HepG2 (cell line): ENCODE measurements at regions not wholly inside any gene's neighbourhood (a gene's known extent, or its start where the extent isn't known, plus 50 kb on each side); places are given as distances from the start of the nearest gene placed in this dataset.

Experiments used
- ATAC-seq: fragments of 200-7000 bp; cut with Tn5 transposase; 3 replicates; pipeline ENCODE4 v1.9.1; 2020; ENCODE audit warnings: mild to moderate bottlenecking, moderate library complexity
- BruUV-seq: library from RNA; stranded (reverse); fragments of 400-500 nt; replicated peaks from 2 replicates; lab custom pipeline; 2021; lab: Mats Ljungman, UMichigan
- CTCF ChIA-PET: fragments of 300-600 bp; formaldehyde crosslinking; extraction: SDS; loops from one replicate; lab custom pipeline; 2021; ENCODE audit warnings: low total read pairs, inconsistent platforms, low intra/inter-chr PET ratio; lab: Yijun Ruan, JAX
- POLR2A ChIA-PET: fragments of 350-600 bp; sonication (Branson Sonifier 250); formaldehyde crosslinking; loops from one replicate; lab custom pipeline; 2020; ENCODE audit warnings: antibody characterized with exemption, inconsistent platforms; lab: Yijun Ruan, JAX
- DNase-seq: peaks from one replicate; pipeline ENCODE4 v3.0.0-alpha.2; 2015; ENCODE audit warnings: low spot score
- FAIRE-seq: peaks from 3 replicates; lab custom pipeline; 2011; peaks lifted over from hg19 to GRCh38; lab: Jason Lieb, UNC
- H2AFZ ChIP-seq: one replicate; pipeline ENCODE4 v1.6.1; 2011; ENCODE audit warnings: low read length, inconsistent platforms
- H3K27ac ChIP-seq: fragments of 300-600 bp; 3 replicates; pipeline ENCODE4 v1.8.0; 2011; ENCODE audit warnings: mixed run types, mild to moderate bottlenecking, mixed read lengths, low read length, inconsistent platforms; ENCODE audit not compliant: insufficient read depth; ENCODE audit errors: extremely low read length
- H3K27me3 ChIP-seq, 2 experiments: fragments of 200-600 bp in 1 of 2; 2 replicates in 1 of 2; 3 replicates in 1 of 2; pipeline versions ENCODE4 v1.6.0 to v1.8.0; 2011; ENCODE audit warnings: low read length in 2 of 2, mild to moderate bottlenecking in 2 of 2, moderate library complexity in 2 of 2, inconsistent platforms in 1 of 2; ENCODE audit not compliant: insufficient read depth in 2 of 2, control insufficient read depth in 1 of 2
- H3K36me3 ChIP-seq, 2 experiments: fragments of 200-600 bp in 1 of 2; replicated peaks in 1 of 2; 2 replicates in 1 of 2; 3 replicates in 1 of 2; pipeline versions ENCODE4 v1.5.1 to v1.8.0; 2011; ENCODE audit warnings: low read length in 2 of 2, inconsistent platforms in 1 of 2; ENCODE audit not compliant: insufficient read depth in 2 of 2, control insufficient read depth in 1 of 2
- H3K4me1 ChIP-seq: 2 replicates; pipeline ENCODE4 v1.5.1; 2012; ENCODE audit warnings: low read length, inconsistent platforms; ENCODE audit not compliant: insufficient read depth
- H3K4me2 ChIP-seq: 2 replicates; pipeline ENCODE4 v1.6.0; 2011; ENCODE audit warnings: low read depth, low read length, inconsistent platforms
- H3K4me3 ChIP-seq, 3 experiments: fragments of 200-600 bp in 1 of 3; sonication (generic), shearing (Covaris generic) in 1 of 3; replicated peaks in 1 of 3; 2 replicates each; pipeline ENCODE4 v1.5.1; 2011 to 2016; ENCODE audit warnings: low read length in 3 of 3, inconsistent platforms in 2 of 3, low read depth in 2 of 3, mild to moderate bottlenecking in 2 of 3, control low read depth in 1 of 3, mixed read lengths in 1 of 3; ENCODE audit not compliant: insufficient read depth in 1 of 3
- H3K79me2 ChIP-seq: one replicate; pipeline ENCODE4 v1.6.1; 2011; ENCODE audit warnings: low read length, inconsistent platforms; ENCODE audit not compliant: insufficient read depth
- H3K9ac ChIP-seq: 2 replicates; pipeline ENCODE4 v1.6.0; 2011; ENCODE audit warnings: mild to moderate bottlenecking, low read depth, low read length, inconsistent platforms; ENCODE audit not compliant: insufficient read depth
- H3K9me3 ChIP-seq: 2 replicates; pipeline ENCODE4 v1.5.1; 2012; ENCODE audit warnings: mild to moderate bottlenecking, low read length
- H4K20me1 ChIP-seq: 2 replicates; pipeline ENCODE4 v1.6.0; 2011; ENCODE audit warnings: inconsistent platforms, mild to moderate bottlenecking, low read length, moderate library complexity; ENCODE audit not compliant: insufficient read depth
- FOXA1 ChIP-seq, 2 experiments: fragments of 450-650 bp in 1 of 2; sonication (generic) in 1 of 2; formaldehyde crosslinking in 1 of 2; IDR thresholded peaks; 2 replicates each; pipeline versions ENCODE4 v1.4.0 to v1.6.1; 2016 to 2020; ENCODE audit warnings: missing genetic modification reagents in 1 of 2
- FOXP4 ChIP-seq: sonication (generic); formaldehyde crosslinking; IDR thresholded peaks from 2 replicates; pipeline ENCODE4 v1.4.0; 2020; ENCODE audit warnings: missing genetic modification reagents
- HDAC2 ChIP-seq: sonication (generic); formaldehyde crosslinking; IDR thresholded peaks from 2 replicates; pipeline ENCODE4 v1.4.0; 2020; ENCODE audit warnings: missing genetic modification reagents
- HNF4A ChIP-seq: sonication (generic); formaldehyde crosslinking; IDR thresholded peaks from 2 replicates; pipeline ENCODE4 v1.4.0; 2020; ENCODE audit warnings: missing genetic modification reagents
- MATR3 ChIP-seq: sonication (generic); formaldehyde crosslinking; IDR thresholded peaks from 2 replicates; pipeline ENCODE4 v1.4.0; 2020; ENCODE audit warnings: missing genetic modification reagents
- MBD4 ChIP-seq: IDR thresholded peaks from 2 replicates; pipeline ENCODE4 v1.6.1; 2012; ENCODE audit warnings: low read length, inconsistent platforms, borderline replicate concordance
- PAXIP1 ChIP-seq: sonication (generic); formaldehyde crosslinking; conservative IDR thresholded peaks from 2 replicates; pipeline ENCODE4 v1.4.0; 2020; ENCODE audit warnings: mild to moderate bottlenecking, missing genetic modification reagents, moderate library complexity
- PCBP1 ChIP-seq: fragments of 200-400 bp; formaldehyde crosslinking; IDR thresholded peaks from 2 replicates; pipeline ENCODE4 v1.6.1; 2017; ENCODE audit warnings: mild to moderate bottlenecking, low read depth, low read length, borderline replicate concordance
- PITX1 ChIP-seq: sonication (generic); formaldehyde crosslinking; IDR thresholded peaks from 2 replicates; pipeline ENCODE4 v1.5.1; 2020; ENCODE audit warnings: mild to moderate bottlenecking, missing genetic modification reagents
- RELA ChIP-seq: sonication (generic); formaldehyde crosslinking; IDR thresholded peaks from 2 replicates; pipeline ENCODE4 v1.4.0; 2020; ENCODE audit warnings: missing genetic modification reagents
- SYNCRIP ChIP-seq: fragments of 200-400 bp; formaldehyde crosslinking; IDR thresholded peaks from 2 replicates; pipeline ENCODE4 v1.6.1; 2018; ENCODE audit warnings: mild to moderate bottlenecking, low read depth, low read length; ENCODE audit not compliant: insufficient read depth
- ZNF350 ChIP-seq: sonication (generic); formaldehyde crosslinking; IDR thresholded peaks from 2 replicates; pipeline ENCODE4 v1.4.0; 2020; ENCODE audit warnings: mild to moderate bottlenecking, low read depth, missing genetic modification reagents, borderline replicate concordance
- ZNF451 ChIP-seq: sonication (generic); formaldehyde crosslinking; IDR thresholded peaks from 2 replicates; pipeline ENCODE4 v1.5.0; 2020; ENCODE audit warnings: mild to moderate bottlenecking, missing genetic modification reagents
- ZNF567 ChIP-seq: sonication (generic); formaldehyde crosslinking; IDR thresholded peaks from 2 replicates; pipeline ENCODE4 v1.8.1; 2023; ENCODE audit warnings: mild to moderate bottlenecking, missing genetic modification reagents, borderline replicate concordance
- ZNF609 ChIP-seq: sonication (generic); formaldehyde crosslinking; IDR thresholded peaks from 2 replicates; pipeline ENCODE4 v1.4.0; 2020; ENCODE audit warnings: mild to moderate bottlenecking, missing genetic modification reagents, borderline replicate concordance
- ZNF672 ChIP-seq: sonication (generic); formaldehyde crosslinking; IDR thresholded peaks from 2 replicates; pipeline ENCODE4 v1.8.1; 2022; ENCODE audit warnings: missing genetic modification reagents
- in situ Hi-C: cut with HindIII; loops from 2 replicates; pipeline ENCODE4 v1.10.0; 2017; ENCODE audit warnings: low pct_unique_long_range_greater_than_20kb; ENCODE audit not compliant: extremely low pct_ligation_motif_present
- intact Hi-C: fragments of 100-400 bp; cut with micrococcal nuclease; formaldehyde crosslinking; loops from one replicate; pipeline ENCODE4 v1.10.0; 2022; ENCODE audit not compliant: unreplicated experiment

GRCh38 chr5:99639905-99640304 lies 711.1 kb upstream of the CHD1 start:
- Histone ChIP-seq H3K36me3 (no peaks in the 10 kb centered on the region), H3K27ac (no peak overlapping the region), H3K4me1 (no peaks in the 10 kb centered on the region), H2AFZ (no peak overlapping the region), H3K4me2 (no peak overlapping the region), H3K4me3 (no peak overlapping the region), H3K9me3 (no peaks in the 10 kb centered on the region), H4K20me1 (no peaks in the 10 kb centered on the region), H3K9ac (no peak overlapping the region), H3K79me2 (no peaks in the 10 kb centered on the region), H3K27me3 (no peaks in the 10 kb centered on the region; a peak in 1 of 5 replicates)
- CTCF ChIA-PET, result no interaction called here
- no TSS peak for BruUV-seq
- in situ Hi-C loops, result no loop called here
- intact Hi-C loops, result no loop called here
- ATAC-seq (peak; percentile 78), FAIRE-seq (no peak), DNase-seq (peak; percentile 31)
- POLR2A ChIA-PET, result no interaction called here
- TF ChIP-seq ZNF672 (CRISPR knock-in tag), result no peak
- TF ChIP-seq ZNF451 (CRISPR knock-in tag), result no peak
- TF ChIP-seq PAXIP1, result 0 out of 2 replicates have a peak, but pooled peaks have one; percentile 22
- no peak for TF ChIP-seq MBD4
- TF ChIP-seq PITX1 (CRISPR knock-in tag), result peak; percentile 89
- no peak for TF ChIP-seq MATR3 (CRISPR knock-in tag)
- TF ChIP-seq ZNF609 (CRISPR knock-in tag), result peak; percentile 75; the same call in 1 of the 2 replicates
- TF ChIP-seq HNF4A (CRISPR knock-in tag), result peak; percentile 24; the same call in 1 of the 2 replicates
- TF ChIP-seq ZNF350 (CRISPR knock-in tag), result no peak
- TF ChIP-seq FOXA1 (IDR thresholded peaks at IDR 0.05), result no peak
- TF ChIP-seq FOXA1 (CRISPR knock-in tag; IDR thresholded peaks at IDR 0.05), result peak; percentile 28; the same call in 1 of the 2 replicates
- 0 out of 2 replicates have a peak, but pooled peaks have one; percentile 20 for TF ChIP-seq HDAC2 (CRISPR knock-in tag)
- no peak for TF ChIP-seq ZNF567 (CRISPR knock-in tag)
- no peak for TF ChIP-seq RELA (CRISPR knock-in tag)
- peak; percentile 39; the same call in 1 of the 2 replicates for TF ChIP-seq FOXP4 (CRISPR knock-in tag)
- TF ChIP-seq SYNCRIP, result no peak
- no peak for TF ChIP-seq PCBP1
